Mesendoderm (in vitro differentiated cells): ENCODE measurements at regions not wholly inside any gene's neighbourhood (a gene's known extent, or its start where the extent isn't known, plus 50 kb on each side); places are given as distances from the start of the nearest gene placed in this dataset.

Experiments
- DNase-seq: peaks from one replicate; pipeline ENCODE4 v3.0.0; 2013
- H2AK5ac ChIP-seq: 2 replicates; pipeline ENCODE4 v1.6.1; 2013; ENCODE audit warnings: low read length, inconsistent platforms
- H2BK120ac ChIP-seq: 2 replicates; pipeline ENCODE4 v1.6.1; 2013; ENCODE audit warnings: low read depth, mild to moderate bottlenecking, low read length, moderate library complexity, mixed read lengths
- H2BK15ac ChIP-seq: replicated peaks from 2 replicates; pipeline ENCODE4 v1.6.1; 2013; ENCODE audit warnings: low read depth, mild to moderate bottlenecking, moderate library complexity
- H2BK5ac ChIP-seq: 2 replicates; pipeline ENCODE4 v1.6.1; 2013; ENCODE audit warnings: low read length, inconsistent platforms
- H3K18ac ChIP-seq: 2 replicates; pipeline ENCODE4 v1.6.1; 2013; ENCODE audit warnings: mild to moderate bottlenecking, low read length, mixed read lengths
- H3K23ac ChIP-seq: one replicate; pipeline ENCODE4 v1.6.1; 2013; ENCODE audit warnings: low read length
- H3K27ac ChIP-seq: 2 replicates; pipeline ENCODE4 v1.5.1; 2013; ENCODE audit warnings: low read depth, mild to moderate bottlenecking, inconsistent platforms, low read length, moderate library complexity
- H3K27me3 ChIP-seq: 2 replicates; pipeline ENCODE4 v1.6.1; 2013; ENCODE audit warnings: low read length, control low read depth, mild to moderate bottlenecking, inconsistent platforms; ENCODE audit not compliant: insufficient read depth, poor library complexity
- H3K36me3 ChIP-seq: 2 replicates; pipeline ENCODE4 v1.6.1; 2013; ENCODE audit warnings: low read length, inconsistent platforms; ENCODE audit not compliant: control insufficient read depth, insufficient read depth
- H3K4ac ChIP-seq: one replicate; pipeline ENCODE4 v1.6.1; 2013; ENCODE audit warnings: low read depth, mild to moderate bottlenecking, low read length, moderate library complexity
- H3K4me1 ChIP-seq: 2 replicates; pipeline ENCODE4 v1.6.1; 2013; ENCODE audit warnings: low read depth, low read length, inconsistent platforms; ENCODE audit not compliant: control insufficient read depth
- H3K4me2 ChIP-seq: 2 replicates; pipeline ENCODE4 v1.6.1; 2013; ENCODE audit warnings: low read length
- H3K4me3 ChIP-seq: 2 replicates; pipeline ENCODE4 v1.5.1; 2013; ENCODE audit warnings: mild to moderate bottlenecking, low read length
- H3K56ac ChIP-seq: one replicate; pipeline ENCODE4 v1.6.1; 2013; ENCODE audit warnings: low read length
- H3K79me1 ChIP-seq: 2 replicates; pipeline ENCODE4 v1.6.1; 2013; ENCODE audit warnings: low read length, inconsistent platforms
- H3K79me2 ChIP-seq: 2 replicates; pipeline ENCODE4 v1.6.1; 2013; ENCODE audit warnings: mild to moderate bottlenecking, low read length; ENCODE audit not compliant: control insufficient read depth, insufficient read depth
- H3K9ac ChIP-seq: 2 replicates; pipeline ENCODE4 v1.6.1; 2013; ENCODE audit warnings: low read length, inconsistent platforms
- H4K5ac ChIP-seq: one replicate; pipeline ENCODE4 v1.6.1; 2013; ENCODE audit warnings: low read length
- H4K8ac ChIP-seq: one replicate; pipeline ENCODE4 v1.6.1; 2013; ENCODE audit warnings: low read depth, mild to moderate bottlenecking, control low read depth, low read length, moderate library complexity
- WGBS: extraction: QIAGEN DNeasy Blood & Tissue Kit; methylation state at CpG from one replicate; pipeline ENCODE4 v1.1.7; 2013; ENCODE audit warnings: low lambda C conversion rate, missing lambda C conversion rate; ENCODE audit not compliant: insufficient coverage; ENCODE audit errors: extremely low coverage; 5-methylcytosine and 5-hydroxymethylcytosine counted together

GRCh38 chr17:5798094-5798493, 213.8 kb upstream of the NLRP1 start:
- peaks cover 5% of the 10 kb centered on the region for H3K4me1 ChIP-seq
- H2BK5ac ChIP-seq, result no peak overlapping the region
- H3K27me3 ChIP-seq, result no peaks in the 10 kb centered on the region
- no peaks in the 10 kb centered on the region for H3K36me3 ChIP-seq
- H4K8ac ChIP-seq, result no peak overlapping the region
- no peak overlapping the region for H3K18ac ChIP-seq
- H2AK5ac ChIP-seq, result no peak overlapping the region
- no peak overlapping the region for H2BK15ac ChIP-seq
- no peak overlapping the region for H3K4me3 ChIP-seq
- H3K4me2 ChIP-seq, result no peak overlapping the region
- H2BK120ac ChIP-seq, result no peak overlapping the region
- no peak overlapping the region for H3K56ac ChIP-seq
- no peaks in the 10 kb centered on the region for H3K79me1 ChIP-seq
- H3K4ac ChIP-seq, result no peak overlapping the region
- WGBS, result no CpG with 5 or more reads among the region's 4 CpGs
- no peak overlapping the region for H3K9ac ChIP-seq
- H3K79me2 ChIP-seq, result no peaks in the 10 kb centered on the region
- no peak overlapping the region for H4K5ac ChIP-seq
- H3K23ac ChIP-seq, result no peak overlapping the region
- peak; percentile 73 for DNase-seq
- no peak overlapping the region for H3K27ac ChIP-seq

GRCh38 chr17:5800131-5800530, 215.8 kb upstream of the NLRP1 start:
- H2BK120ac ChIP-seq, result no peak overlapping the region
- H3K27me3 ChIP-seq, result no peaks in the 10 kb centered on the region
- no peak overlapping the region for H4K8ac ChIP-seq
- H3K9ac ChIP-seq, result no peak overlapping the region
- no peak overlapping the region for H2AK5ac ChIP-seq
- DNase-seq, result no peak
- no peak overlapping the region for H3K23ac ChIP-seq
- no peaks in the 10 kb centered on the region for H3K79me1 ChIP-seq
- no peak overlapping the region for H3K4me2 ChIP-seq
- no peak overlapping the region for H4K5ac ChIP-seq
- no peak overlapping the region for H3K4me3 ChIP-seq
- no CpG with 5 or more reads among the region's 9 CpGs for WGBS
- no peak overlapping the region for H2BK15ac ChIP-seq
- no peaks in the 10 kb centered on the region for H3K79me2 ChIP-seq
- no peaks in the 10 kb centered on the region for H3K36me3 ChIP-seq
- H2BK5ac ChIP-seq, result no peak overlapping the region
- peaks cover 5% of the 10 kb centered on the region for H3K4me1 ChIP-seq
- no peak overlapping the region for H3K18ac ChIP-seq
- H3K56ac ChIP-seq, result peak overlapping the region; percentile 11
- H3K4ac ChIP-seq, result no peak overlapping the region
- no peak overlapping the region for H3K27ac ChIP-seq

GRCh38 chr17:5800646-5801045, 216.3 kb upstream of the NLRP1 start:
- H3K79me1 ChIP-seq, result no peaks in the 10 kb centered on the region
- no peak overlapping the region for H2BK120ac ChIP-seq

GRCh38 chr17:5804251-5804650, 219.9 kb upstream of the NLRP1 start:
- Histone ChIP-seq H3K9ac (no peak overlapping the region), H3K4me2 (no peak overlapping the region), H3K27me3 (no peaks in the 10 kb centered on the region), H3K27ac (no peak overlapping the region), H2BK120ac (no peak overlapping the region), H3K79me2 (no peaks in the 10 kb centered on the region), H2AK5ac (no peak overlapping the region), H3K56ac (no peak overlapping the region), H3K4me1 (no peaks in the 10 kb centered on the region), H2BK5ac (no peak overlapping the region), H4K8ac (no peak overlapping the region), H2BK15ac (no peak overlapping the region), H3K36me3 (no peaks in the 10 kb centered on the region), H4K5ac (no peak overlapping the region), H3K23ac (no peak overlapping the region), H3K4ac (no peak overlapping the region), H3K79me1 (no peaks in the 10 kb centered on the region), H3K4me3 (no peak overlapping the region), H3K18ac (no peak overlapping the region)
- no CpG with 5 or more reads among the region's 5 CpGs for WGBS
- no peak for DNase-seq

More at GRCh38 chr17:5800646-5801045, 216.3 kb upstream of the NLRP1 start:
- WGBS, result no CpG with 5 or more reads among the region's 7 CpGs
- Histone ChIP-seq H3K4ac (no peak overlapping the region), H3K56ac (no peak overlapping the region), H3K4me2 (no peak overlapping the region), H3K27ac (no peak overlapping the region), H3K18ac (no peak overlapping the region), H2BK15ac (no peak overlapping the region), H2BK5ac (no peak overlapping the region), H3K36me3 (no peaks in the 10 kb centered on the region), H2AK5ac (no peak overlapping the region), H3K9ac (no peak overlapping the region), H3K23ac (no peak overlapping the region), H4K8ac (no peak overlapping the region), H3K79me2 (no peaks in the 10 kb centered on the region), H3K27me3 (no peaks in the 10 kb centered on the region), H3K4me1 (peaks cover 5% of the 10 kb centered on the region), H3K4me3 (no peak overlapping the region), H4K5ac (no peak overlapping the region)
- DNase-seq, result no peak

DNA sequence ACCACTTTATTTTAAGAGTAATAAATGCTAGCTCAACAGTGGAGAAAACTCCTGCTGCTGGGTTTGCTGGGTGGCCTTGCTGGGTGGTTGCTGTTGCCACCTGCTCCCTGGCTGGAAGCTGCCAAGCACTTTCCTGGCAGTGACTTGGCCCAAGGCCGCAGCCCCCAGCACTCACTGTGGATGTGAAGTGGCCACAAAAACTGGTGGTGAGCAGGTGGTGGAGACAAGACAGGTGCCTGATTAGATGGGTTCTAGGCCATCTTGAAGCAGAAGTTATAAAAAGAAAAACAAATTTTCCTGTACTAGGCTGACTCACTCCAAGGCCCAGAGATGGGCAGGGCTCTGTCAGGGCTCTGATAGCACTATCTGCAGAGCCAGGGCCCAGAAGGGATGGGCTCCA, 224.7 kb upstream of the NLRP1 start:
- Histone ChIP-seq H3K4me3 (no peak overlapping the region), H3K56ac (no peak overlapping the region), H3K36me3 (no peaks in the 10 kb centered on the region), H2BK120ac (no peak overlapping the region), H3K9ac (no peak overlapping the region), H4K8ac (no peak overlapping the region), H2BK15ac (no peak overlapping the region), H2AK5ac (no peak overlapping the region), H3K18ac (no peak overlapping the region), H2BK5ac (no peak overlapping the region), H3K27ac (no peak overlapping the region), H3K4ac (no peak overlapping the region), H3K27me3 (no peaks in the 10 kb centered on the region), H3K4me2 (no peak overlapping the region), H3K79me2 (no peaks in the 10 kb centered on the region), H3K23ac (no peak overlapping the region), H4K5ac (no peak overlapping the region), H3K79me1 (no peaks in the 10 kb centered on the region), H3K4me1 (no peaks in the 10 kb centered on the region)
- WGBS, result no CpG with 5 or more reads among the region's 1 CpG
- no peak for DNase-seq

GRCh38 chr17:5809580-5810188, 225.4 kb upstream of the NLRP1 start:
- H3K79me2 ChIP-seq, result no peaks in the 10 kb centered on the region
- no peak overlapping the region for H3K4me3 ChIP-seq
- H3K23ac ChIP-seq, result no peak overlapping the region
- H3K9ac ChIP-seq, result no peak overlapping the region
- no peak overlapping the region for H3K18ac ChIP-seq
- H4K8ac ChIP-seq, result no peak overlapping the region
- H3K4me2 ChIP-seq, result no peak overlapping the region
- no CpG with 5 or more reads among the region's 3 CpGs for WGBS
- no peaks in the 10 kb centered on the region for H3K4me1 ChIP-seq
- no peak overlapping the region for H2BK120ac ChIP-seq
- H2AK5ac ChIP-seq, result no peak overlapping the region
- no peak overlapping the region for H2BK5ac ChIP-seq
- H3K79me1 ChIP-seq, result no peaks in the 10 kb centered on the region
- no peak overlapping the region for H3K56ac ChIP-seq
- H4K5ac ChIP-seq, result no peak overlapping the region
- no peak overlapping the region for H3K27ac ChIP-seq
- no peaks in the 10 kb centered on the region for H3K27me3 ChIP-seq
- H3K36me3 ChIP-seq, result no peaks in the 10 kb centered on the region
- no peak for DNase-seq
- H2BK15ac ChIP-seq, result no peak overlapping the region
- no peak overlapping the region for H3K4ac ChIP-seq
